ENCODE measurements at regions not wholly inside any gene's neighbourhood (a gene's known extent, or its start where the extent isn't known, plus 50 kb on each side); places are given as distances from the start of the nearest gene placed in this dataset.

- Histone ChIP-seq H3K4me1 (peaks cover 0 to 25% (median 8%) of the 10 kb centered on the region in 4 donors), H3K36me3 (no peaks in the 10 kb centered on the region), H3K27me3 (no peaks in the 10 kb centered on the region), H3K9me3 (no peaks in the 10 kb centered on the region), H3K4me3 (no peak overlapping the region), H3K27ac (no peak overlapping the region)
- TF ChIP-seq EP300 (IDR thresholded peaks at IDR 0.05) (no peak), POLR2A (IDR thresholded peaks at IDR 0.05) (no peak), POLR2AphosphoS5 (IDR thresholded peaks at IDR 0.05) (no peak)
- TF ChIP-seq, protein P1, sequence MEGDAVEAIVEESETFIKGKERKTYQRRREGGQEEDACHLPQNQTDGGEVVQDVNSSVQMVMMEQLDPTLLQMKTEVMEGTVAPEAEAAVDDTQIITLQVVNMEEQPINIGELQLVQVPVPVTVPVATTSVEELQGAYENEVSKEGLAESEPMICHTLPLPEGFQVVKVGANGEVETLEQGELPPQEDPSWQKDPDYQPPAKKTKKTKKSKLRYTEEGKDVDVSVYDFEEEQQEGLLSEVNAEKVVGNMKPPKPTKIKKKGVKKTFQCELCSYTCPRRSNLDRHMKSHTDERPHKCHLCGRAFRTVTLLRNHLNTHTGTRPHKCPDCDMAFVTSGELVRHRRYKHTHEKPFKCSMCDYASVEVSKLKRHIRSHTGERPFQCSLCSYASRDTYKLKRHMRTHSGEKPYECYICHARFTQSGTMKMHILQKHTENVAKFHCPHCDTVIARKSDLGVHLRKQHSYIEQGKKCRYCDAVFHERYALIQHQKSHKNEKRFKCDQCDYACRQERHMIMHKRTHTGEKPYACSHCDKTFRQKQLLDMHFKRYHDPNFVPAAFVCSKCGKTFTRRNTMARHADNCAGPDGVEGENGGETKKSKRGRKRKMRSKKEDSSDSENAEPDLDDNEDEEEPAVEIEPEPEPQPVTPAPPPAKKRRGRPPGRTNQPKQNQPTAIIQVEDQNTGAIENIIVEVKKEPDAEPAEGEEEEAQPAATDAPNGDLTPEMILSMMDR (IDR thresholded peaks at IDR 0.05) = no peak
- DNase-seq = no peak
- intact Hi-C loops (cut with DNase I) = no loop called here
- WGBS, 2 donors = 23 to 69% methylated on average over 5 of the region's 5 CpGs
These were observed 423.5 kb upstream of the ZEB2 start for GRCh38 chr2:144943293-144943941.

DNA sequence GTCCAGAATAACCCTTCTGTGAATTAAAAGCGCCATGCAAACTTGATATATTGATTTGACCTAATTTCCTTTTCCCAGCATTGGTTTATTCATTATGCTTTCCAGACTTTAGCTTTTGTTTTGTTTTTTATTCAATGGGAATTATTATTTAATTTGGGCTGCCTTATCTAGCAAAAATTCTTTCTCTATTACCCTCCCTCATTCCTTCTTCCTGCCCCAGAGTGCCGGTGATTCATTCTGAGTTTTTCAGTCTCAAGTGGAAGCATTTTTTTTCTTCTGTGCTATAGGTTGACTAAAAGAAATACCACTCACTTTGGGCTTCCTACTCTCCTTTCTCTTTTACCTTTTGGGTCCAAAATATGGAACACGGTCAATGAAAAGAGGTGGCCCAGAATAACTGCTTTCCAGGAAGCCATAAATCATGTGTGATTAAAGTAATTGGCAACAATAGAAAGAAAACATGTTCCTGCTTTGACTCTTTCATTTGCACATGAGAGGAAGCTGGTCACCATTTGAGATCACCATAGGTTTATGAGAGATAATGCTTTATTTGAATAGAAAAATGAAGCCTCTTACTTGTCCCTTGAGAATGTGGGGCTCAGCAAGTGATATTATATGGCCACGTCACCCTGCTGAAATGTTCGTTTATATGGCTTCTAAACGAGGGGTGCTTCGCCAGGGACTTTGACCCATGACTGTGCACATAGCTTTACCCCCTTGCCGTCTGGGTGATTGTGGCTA, 422.8 kb upstream of the ZEB2 start:
- no peak overlapping the region for H3K4me3 ChIP-seq
- intact Hi-C loops (cut with DNase I) = no loop called here
- peaks cover 0 to 33% (median 14%) of the 10 kb centered on the region in 4 donors for H3K4me1 ChIP-seq
- no peaks in the 10 kb centered on the region for H3K9me3 ChIP-seq
- 25 to 60% methylated on average over 8 of the region's 8 CpGs for WGBS, 2 donors
- H3K36me3 ChIP-seq = no peaks in the 10 kb centered on the region
- TF ChIP-seq POLR2AphosphoS5 (IDR thresholded peaks at IDR 0.05) (no peak), EP300 (IDR thresholded peaks at IDR 0.05) (no peak), POLR2A (IDR thresholded peaks at IDR 0.05) (no peak)
- TF ChIP-seq, protein P1 (IDR thresholded peaks at IDR 0.05) = no peak
- H3K27ac ChIP-seq = no peak overlapping the region
- DNase-seq = no peak
- H3K27me3 ChIP-seq = no peaks in the 10 kb centered on the region

DNA sequence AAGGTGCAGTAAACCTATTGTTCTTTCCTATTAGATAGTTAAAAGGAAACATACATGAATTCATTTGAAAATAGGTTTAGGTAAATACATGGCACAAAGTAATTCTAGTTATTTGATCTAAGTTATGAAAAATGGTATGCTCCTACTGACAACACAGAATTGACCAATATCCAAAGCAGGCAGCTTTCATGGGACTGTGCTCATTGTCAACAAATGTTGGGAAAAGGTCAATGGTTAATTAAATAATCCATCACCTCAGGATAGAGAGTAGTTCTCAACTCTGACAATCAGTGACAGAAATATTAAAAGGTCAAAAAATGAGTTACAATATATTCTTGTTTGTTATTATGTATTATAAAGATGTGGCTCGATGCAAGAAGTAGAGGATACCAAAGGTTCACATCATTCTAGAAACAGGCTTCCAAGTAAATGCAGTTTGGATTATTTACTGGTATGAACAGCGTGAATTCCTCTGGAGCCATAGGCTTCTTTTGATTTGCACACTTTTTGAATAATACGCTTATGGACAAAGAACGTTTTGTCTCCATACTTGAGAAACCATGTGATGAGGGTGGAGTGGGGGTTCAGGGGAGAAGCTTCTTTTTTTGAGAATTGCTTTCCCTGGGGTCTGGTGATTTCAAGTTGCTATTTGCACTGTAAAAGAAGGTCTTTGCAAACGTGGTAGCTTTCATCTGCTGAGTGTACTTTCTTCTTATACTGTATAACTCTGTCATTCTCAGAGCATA, 422.0 kb upstream of the ZEB2 start:
- intact Hi-C loops (cut with DNase I) = no loop called here
- no peak overlapping the region for H3K4me3 ChIP-seq
- 83 to 87% methylated on average over 5 of the region's 5 CpGs for WGBS, 2 donors
- H3K27ac ChIP-seq = no peak overlapping the region
- H3K4me1 ChIP-seq = peaks cover 0 to 33% (median 18%) of the 10 kb centered on the region in 4 donors
- H3K27me3 ChIP-seq = no peaks in the 10 kb centered on the region
- no peaks in the 10 kb centered on the region for H3K36me3 ChIP-seq
- TF ChIP-seq POLR2AphosphoS5 (IDR thresholded peaks at IDR 0.05) (no peak), POLR2A (IDR thresholded peaks at IDR 0.05) (no peak), EP300 (IDR thresholded peaks at IDR 0.05) (no peak)
- TF ChIP-seq, protein P1 (IDR thresholded peaks at IDR 0.05) = no peak
- H3K9me3 ChIP-seq = no peaks in the 10 kb centered on the region
- no peak for DNase-seq

DNA sequence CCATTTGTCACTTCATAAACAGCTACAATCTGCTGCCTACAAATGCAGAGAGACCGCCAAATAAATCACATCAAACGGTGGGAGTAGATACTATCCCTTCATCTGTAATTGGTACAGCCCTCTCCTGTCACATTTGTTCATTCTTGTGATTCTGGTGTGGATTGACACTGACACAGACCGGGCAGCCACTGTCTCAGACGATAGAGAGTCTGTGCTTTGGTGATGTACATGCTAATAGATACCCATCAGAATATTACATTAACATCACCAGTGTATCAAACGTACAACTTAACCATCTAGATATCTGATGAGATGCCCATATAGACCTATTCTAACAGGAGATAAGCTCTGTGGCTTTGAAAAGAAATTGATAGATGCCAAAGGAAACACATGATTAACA, 419.7 kb upstream of the ZEB2 start:
- H3K4me3 ChIP-seq = no peak overlapping the region
- H3K9me3 ChIP-seq = no peaks in the 10 kb centered on the region
- TF ChIP-seq, protein P1 (IDR thresholded peaks at IDR 0.05) = no peak
- no peak for TF ChIP-seq POLR2AphosphoS5 (IDR thresholded peaks at IDR 0.05)
- no peak for TF ChIP-seq POLR2A (IDR thresholded peaks at IDR 0.05)
- TF ChIP-seq EP300 (IDR thresholded peaks at IDR 0.05) = no peak
- peaks cover 0 to 33% (median 18%) of the 10 kb centered on the region in 4 donors for H3K4me1 ChIP-seq
- H3K27me3 ChIP-seq = no peaks in the 10 kb centered on the region
- H3K27ac ChIP-seq = no peak overlapping the region
- no peak for DNase-seq
- 85 to 90% methylated on average over 5 of the region's 5 CpGs for WGBS, 2 donors
- H3K36me3 ChIP-seq = no peaks in the 10 kb centered on the region
- intact Hi-C loops (cut with DNase I) = loop anchor here (10.0 kb wide), 1 partner anchor 415 kb away; the partner anchor contains the start of gene ZEB2

All from sigmoid colon (tissue), 6 donors.